Stimulated activated CD4-positive, alpha-beta T cell treated with anti-CD3 and anti-CD28 coated beads, Interleukin-4, amount 100 ng/mL, for 4 hours (primary cell): ENCODE measurements at regions not wholly inside any gene's neighbourhood (a gene's known extent, or its start where the extent isn't known, plus 50 kb on each side); places are given as distances from the start of the nearest gene placed in this dataset.
"Not testable (repeated sequence)": the region's sequence is repeated elsewhere in the genome, so short reads cannot be mapped to it uniquely, and the experiment has no call there.

ENCODE experiments used
- DNase-seq, 2 experiments: peaks; one replicate each; pipeline ENCODE4 v3.0.0-alpha.2; 2020

- no peak for DNase-seq
Observed at GRCh38 chr18:62442391-62442790, 80.4 kb upstream of the ZCCHC2 start.

GRCh38 chr18:62445386-62445917 lies 77.4 kb upstream of the ZCCHC2 start:
- DNase-seq = no peak

GRCh38 chr18:62446511-62446910 lies 76.3 kb upstream of the ZCCHC2 start:
- no peak for DNase-seq

GRCh38 chr18:62447652-62448051 lies 75.2 kb upstream of the ZCCHC2 start:
- DNase-seq = no peak

- DNase-seq = no peak
Observed at GRCh38 chr18:62448426-62448825, 74.4 kb upstream of the ZCCHC2 start.

- no peak for DNase-seq
Observed at GRCh38 chr18:62449490-62450104, 73.2 kb upstream of the ZCCHC2 start.

GRCh38 chr18:62450175-62450545 lies 72.7 kb upstream of the ZCCHC2 start:
- DNase-seq = no peak

GRCh38 chr18:62450546-62451410 lies 72.0 kb upstream of the ZCCHC2 start:
- peak in 1 of 2 experiments; percentile 8 for DNase-seq

- DNase-seq = peak in 1 of 2 experiments; percentile 8
Observed at GRCh38 chr18:62452280-62452831, 70.5 kb upstream of the ZCCHC2 start.

GRCh38 chr18:62453864-62454263 lies 69.0 kb upstream of the ZCCHC2 start:
- DNase-seq = no peak

- no peak for DNase-seq
Observed at GRCh38 chr18:62454527-62454926, 68.3 kb upstream of the ZCCHC2 start.

GRCh38 chr18:62455222-62455621 lies 67.6 kb upstream of the ZCCHC2 start:
- no peak for DNase-seq

- no peak for DNase-seq
Observed at GRCh38 chr18:62457877-62458276, 64.9 kb upstream of the ZCCHC2 start.

- DNase-seq = no peak
Observed at GRCh38 chr18:62458346-62458745, 64.5 kb upstream of the ZCCHC2 start.

- DNase-seq = no peak
Observed at GRCh38 chr18:62458868-62459716, 63.7 kb upstream of the ZCCHC2 start.

- no peak for DNase-seq
Observed at GRCh38 chr18:62460851-62461300, 61.9 kb upstream of the ZCCHC2 start.

- no peak for DNase-seq
Observed at GRCh38 chr18:62461591-62461990, 61.2 kb upstream of the ZCCHC2 start.

GRCh38 chr18:62464266-62464665 lies 58.6 kb upstream of the ZCCHC2 start:
- no peak for DNase-seq

GRCh38 chr18:62469131-62469530 lies 53.7 kb upstream of the ZCCHC2 start:
- DNase-seq = not testable (repeated sequence)
